GM23338 (cell line): ENCODE measurements at regions not wholly inside any gene's neighbourhood (a gene's known extent, or its start where the extent isn't known, plus 50 kb on each side); places are given as distances from the start of the nearest gene placed in this dataset.

Experiments used
- ATAC-seq: fragments of 200-7000 bp; cut with Tn5 transposase; 3 replicates; pipeline ENCODE4 v1.9.1; 2020
- DNase-seq: peaks from one replicate; pipeline ENCODE4 v3.0.0-alpha.2; 2015; ENCODE audit warnings: low spot score
- H2AFZ ChIP-seq: fragments of 200-600 bp; sonication (generic); 2 replicates; pipeline ENCODE4 v1.8.0; 2016; ENCODE audit warnings: antibody characterized with exemption, mild to moderate bottlenecking, moderate library complexity
- H3F3A ChIP-seq: fragments of 200-600 bp; sonication (generic); replicated peaks from 2 replicates; pipeline ENCODE4 v1.8.0; 2017; ENCODE audit warnings: antibody characterized with exemption, mixed run types, low read depth
- H3K27ac ChIP-seq: fragments of 200-600 bp; sonication (generic); 2 replicates; pipeline ENCODE4 v1.6.1; 2016; ENCODE audit warnings: low read depth
- H3K27me3 ChIP-seq: fragments of 200-600 bp; sonication (generic); 2 replicates; pipeline ENCODE4 v1.8.0; 2016; ENCODE audit warnings: mild to moderate bottlenecking, mixed run types, moderate library complexity; ENCODE audit not compliant: insufficient read depth
- H3K36me3 ChIP-seq: fragments of 200-600 bp; sonication (generic); 2 replicates; pipeline ENCODE4 v1.8.0; 2016; ENCODE audit warnings: mild to moderate bottlenecking; ENCODE audit not compliant: insufficient read depth
- H3K4me1 ChIP-seq: fragments of 200-600 bp; sonication (generic); 2 replicates; pipeline ENCODE4 v1.8.0; 2016; ENCODE audit warnings: mild to moderate bottlenecking, moderate library complexity; ENCODE audit not compliant: insufficient read depth
- H3K4me2 ChIP-seq: fragments of 200-600 bp; sonication (generic); 2 replicates; pipeline ENCODE4 v1.7.1; 2017; ENCODE audit warnings: mixed run types
- H3K4me3 ChIP-seq: fragments of 200-600 bp; sonication (generic); 2 replicates; pipeline ENCODE4 v1.6.1; 2016; ENCODE audit warnings: mixed run types
- H3K79me2 ChIP-seq: fragments of 200-600 bp; sonication (generic); replicated peaks from 2 replicates; pipeline ENCODE4 v1.8.0; 2017; ENCODE audit warnings: mild to moderate bottlenecking; ENCODE audit not compliant: insufficient read depth
- H3K9me2 ChIP-seq: fragments of 200-600 bp; sonication (generic); 2 replicates; pipeline ENCODE4 v1.8.0; 2017; ENCODE audit not compliant: insufficient read depth
- H4K20me1 ChIP-seq: fragments of 200-600 bp; sonication (generic); replicated peaks from 2 replicates; pipeline ENCODE4 v1.8.0; 2017; ENCODE audit warnings: mild to moderate bottlenecking; ENCODE audit not compliant: insufficient read depth
- H3K27ac Mint-ChIP-seq: 2 replicates; pipeline ENCODE4 v1.8.0; 2020; ENCODE audit warnings: inconsistent platforms, mild to moderate bottlenecking, moderate library complexity, mixed read lengths
- H3K27me3 Mint-ChIP-seq: 3 replicates; pipeline ENCODE4 v1.8.0; 2022; ENCODE audit warnings: low read depth, mild to moderate bottlenecking, moderate library complexity, mixed read lengths, inconsistent platforms; ENCODE audit not compliant: insufficient read depth, poor library complexity
- H3K36me3 Mint-ChIP-seq: 3 replicates; pipeline ENCODE4 v1.8.0; 2021; ENCODE audit warnings: low read depth, mild to moderate bottlenecking, inconsistent platforms, moderate library complexity, mixed read lengths
- H3K4me1 Mint-ChIP-seq: 3 replicates; pipeline ENCODE4 v1.8.0; 2020; ENCODE audit warnings: mild to moderate bottlenecking, inconsistent platforms, mixed read lengths
- H3K4me3 Mint-ChIP-seq: 3 replicates; pipeline ENCODE4 v1.8.0; 2021; ENCODE audit warnings: moderate library complexity, mild to moderate bottlenecking, inconsistent platforms, mixed read lengths
- H3K9me3 Mint-ChIP-seq: 3 replicates; pipeline ENCODE4 v1.8.0; 2020; ENCODE audit warnings: moderate library complexity, mild to moderate bottlenecking, inconsistent platforms, mixed read lengths
- EZH2 ChIP-seq: fragments of 200-600 bp; sonication (generic); IDR thresholded peaks from one replicate; pipeline ENCODE4 v1.8.0; 2017; ENCODE audit warnings: antibody characterized with exemption, mild to moderate bottlenecking, low read depth; ENCODE audit not compliant: unreplicated experiment
- EZH2phosphoT487 ChIP-seq: fragments of 200-600 bp; sonication (generic); IDR thresholded peaks from one replicate; pipeline ENCODE4 v1.8.1; 2018; ENCODE audit warnings: antibody characterized with exemption; ENCODE audit not compliant: unreplicated experiment
- JUNB ChIP-seq: IDR thresholded peaks from one replicate; pipeline ENCODE4 v1.6.1; 2016; ENCODE audit warnings: antibody characterized with exemption; ENCODE audit not compliant: unreplicated experiment
- NANOG ChIP-seq: IDR thresholded peaks from 2 replicates; pipeline ENCODE4 v1.6.1; 2016; ENCODE audit warnings: antibody characterized with exemption, borderline replicate concordance
- POLR2AphosphoS5 ChIP-seq: IDR thresholded peaks from 2 replicates; pipeline ENCODE4 v1.6.1; 2016; ENCODE audit warnings: antibody characterized with exemption, low read depth
- STAT1 ChIP-seq: IDR thresholded peaks from one replicate; pipeline ENCODE4 v1.6.1; 2016; ENCODE audit warnings: antibody characterized with exemption; ENCODE audit not compliant: unreplicated experiment
- ZNF114 ChIP-seq: fragments of 250-450 bp; sonication (Bioruptor Pico); IDR thresholded peaks from 2 replicates; pipeline ENCODE4 v1.5.0; 2020; ENCODE audit warnings: mild to moderate bottlenecking, moderate library complexity
- ZNF331 ChIP-seq: fragments of 250-450 bp; sonication (Bioruptor Pico); IDR thresholded peaks from 2 replicates; pipeline ENCODE4 v1.5.0; 2020; ENCODE audit warnings: low read depth, mild to moderate bottlenecking, moderate library complexity
- TF ChIP-seq, protein P1 (sequence below): IDR thresholded peaks from one replicate; pipeline ENCODE4 v1.6.1; 2018; ENCODE audit warnings: antibody characterized with exemption; ENCODE audit not compliant: unreplicated experiment
- TF ChIP-seq, protein P2 (sequence below): IDR thresholded peaks from 2 replicates; pipeline ENCODE4 v1.6.1; 2016; ENCODE audit warnings: antibody characterized with exemption
- TF ChIP-seq, protein P3 (sequence below), 2 experiments: fragments of 200-600 bp in 1 of 2; sonication (generic) in 1 of 2; conservative IDR thresholded peaks; 2 replicates each; pipeline versions ENCODE4 v1.5.1 to v1.6.1; 2016 to 2017; ENCODE audit warnings: antibody characterized with exemption in 2 of 2, low read depth in 2 of 2, mild to moderate bottlenecking in 2 of 2, moderate library complexity in 1 of 2

DNA sequence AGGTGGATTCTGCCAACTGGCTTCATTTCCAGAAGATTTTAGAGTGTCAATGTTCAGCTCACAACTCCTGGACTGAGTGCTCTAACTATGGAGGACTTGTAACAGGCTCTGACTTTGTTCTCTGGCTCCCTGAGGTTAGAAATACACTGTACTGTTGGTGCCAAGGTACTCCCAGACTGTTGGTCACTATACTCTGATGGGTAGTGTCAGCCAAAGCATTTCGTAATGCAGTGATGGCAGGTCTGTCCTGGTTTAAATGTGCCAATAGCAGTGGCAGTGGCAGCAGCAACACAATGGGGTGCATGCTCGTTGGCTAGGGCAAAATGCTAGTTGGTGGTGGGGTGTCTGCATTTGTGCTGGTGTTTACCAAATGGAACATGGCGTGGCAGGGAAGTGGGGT is 472.2 kb downstream of the TDRD3 start (continued):
- TF ChIP-seq, protein P1, sequence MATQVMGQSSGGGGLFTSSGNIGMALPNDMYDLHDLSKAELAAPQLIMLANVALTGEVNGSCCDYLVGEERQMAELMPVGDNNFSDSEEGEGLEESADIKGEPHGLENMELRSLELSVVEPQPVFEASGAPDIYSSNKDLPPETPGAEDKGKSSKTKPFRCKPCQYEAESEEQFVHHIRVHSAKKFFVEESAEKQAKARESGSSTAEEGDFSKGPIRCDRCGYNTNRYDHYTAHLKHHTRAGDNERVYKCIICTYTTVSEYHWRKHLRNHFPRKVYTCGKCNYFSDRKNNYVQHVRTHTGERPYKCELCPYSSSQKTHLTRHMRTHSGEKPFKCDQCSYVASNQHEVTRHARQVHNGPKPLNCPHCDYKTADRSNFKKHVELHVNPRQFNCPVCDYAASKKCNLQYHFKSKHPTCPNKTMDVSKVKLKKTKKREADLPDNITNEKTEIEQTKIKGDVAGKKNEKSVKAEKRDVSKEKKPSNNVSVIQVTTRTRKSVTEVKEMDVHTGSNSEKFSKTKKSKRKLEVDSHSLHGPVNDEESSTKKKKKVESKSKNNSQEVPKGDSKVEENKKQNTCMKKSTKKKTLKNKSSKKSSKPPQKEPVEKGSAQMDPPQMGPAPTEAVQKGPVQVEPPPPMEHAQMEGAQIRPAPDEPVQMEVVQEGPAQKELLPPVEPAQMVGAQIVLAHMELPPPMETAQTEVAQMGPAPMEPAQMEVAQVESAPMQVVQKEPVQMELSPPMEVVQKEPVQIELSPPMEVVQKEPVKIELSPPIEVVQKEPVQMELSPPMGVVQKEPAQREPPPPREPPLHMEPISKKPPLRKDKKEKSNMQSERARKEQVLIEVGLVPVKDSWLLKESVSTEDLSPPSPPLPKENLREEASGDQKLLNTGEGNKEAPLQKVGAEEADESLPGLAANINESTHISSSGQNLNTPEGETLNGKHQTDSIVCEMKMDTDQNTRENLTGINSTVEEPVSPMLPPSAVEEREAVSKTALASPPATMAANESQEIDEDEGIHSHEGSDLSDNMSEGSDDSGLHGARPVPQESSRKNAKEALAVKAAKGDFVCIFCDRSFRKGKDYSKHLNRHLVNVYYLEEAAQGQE, result no peak
- TF ChIP-seq EZH2, result no peak
- TF ChIP-seq, protein P2, sequence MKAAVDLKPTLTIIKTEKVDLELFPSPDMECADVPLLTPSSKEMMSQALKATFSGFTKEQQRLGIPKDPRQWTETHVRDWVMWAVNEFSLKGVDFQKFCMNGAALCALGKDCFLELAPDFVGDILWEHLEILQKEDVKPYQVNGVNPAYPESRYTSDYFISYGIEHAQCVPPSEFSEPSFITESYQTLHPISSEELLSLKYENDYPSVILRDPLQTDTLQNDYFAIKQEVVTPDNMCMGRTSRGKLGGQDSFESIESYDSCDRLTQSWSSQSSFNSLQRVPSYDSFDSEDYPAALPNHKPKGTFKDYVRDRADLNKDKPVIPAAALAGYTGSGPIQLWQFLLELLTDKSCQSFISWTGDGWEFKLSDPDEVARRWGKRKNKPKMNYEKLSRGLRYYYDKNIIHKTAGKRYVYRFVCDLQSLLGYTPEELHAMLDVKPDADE, result no peak
- TF ChIP-seq EZH2phosphoT487, result no peak

DNA sequence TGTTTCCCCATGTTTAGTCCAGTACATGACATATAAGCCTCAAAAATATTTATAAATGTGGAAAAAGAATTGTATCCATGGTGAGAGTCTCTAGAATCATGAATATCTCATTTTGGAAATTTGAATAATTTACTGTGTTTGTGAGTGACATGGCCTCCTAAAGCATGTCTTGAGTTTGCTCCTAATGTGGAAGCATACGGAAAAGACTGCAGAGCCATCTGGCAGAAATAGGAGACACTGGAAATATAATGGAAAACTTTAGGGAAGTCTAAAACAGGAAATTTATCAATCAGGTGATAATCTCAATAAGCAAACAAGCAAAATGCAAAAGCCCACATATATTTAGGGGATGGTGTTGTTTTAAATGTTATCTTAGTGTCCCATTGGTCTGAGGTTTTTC is 465.0 kb downstream of the TDRD3 start:
- Histone ChIP-seq H3K79me2 (no peaks in the 10 kb centered on the region), H3K27ac (no peak overlapping the region), H3F3A (no peaks in the 10 kb centered on the region), H3K36me3 (no peaks in the 10 kb centered on the region), H3K9me2 (no peaks in the 10 kb centered on the region), H3K4me3 (no peak overlapping the region), H2AFZ (no peak overlapping the region), H3K4me2 (no peak overlapping the region), H3K4me1 (no peaks in the 10 kb centered on the region), H4K20me1 (no peaks in the 10 kb centered on the region), H3K27me3 (no peaks in the 10 kb centered on the region)
- no peaks in the 10 kb centered on the region for H3K27me3 Mint-ChIP-seq
- ATAC-seq (no peak), DNase-seq (no peak)
- H3K4me1 Mint-ChIP-seq, result no peaks in the 10 kb centered on the region
- no peak overlapping the region for H3K4me3 Mint-ChIP-seq
- TF ChIP-seq, protein P3, sequence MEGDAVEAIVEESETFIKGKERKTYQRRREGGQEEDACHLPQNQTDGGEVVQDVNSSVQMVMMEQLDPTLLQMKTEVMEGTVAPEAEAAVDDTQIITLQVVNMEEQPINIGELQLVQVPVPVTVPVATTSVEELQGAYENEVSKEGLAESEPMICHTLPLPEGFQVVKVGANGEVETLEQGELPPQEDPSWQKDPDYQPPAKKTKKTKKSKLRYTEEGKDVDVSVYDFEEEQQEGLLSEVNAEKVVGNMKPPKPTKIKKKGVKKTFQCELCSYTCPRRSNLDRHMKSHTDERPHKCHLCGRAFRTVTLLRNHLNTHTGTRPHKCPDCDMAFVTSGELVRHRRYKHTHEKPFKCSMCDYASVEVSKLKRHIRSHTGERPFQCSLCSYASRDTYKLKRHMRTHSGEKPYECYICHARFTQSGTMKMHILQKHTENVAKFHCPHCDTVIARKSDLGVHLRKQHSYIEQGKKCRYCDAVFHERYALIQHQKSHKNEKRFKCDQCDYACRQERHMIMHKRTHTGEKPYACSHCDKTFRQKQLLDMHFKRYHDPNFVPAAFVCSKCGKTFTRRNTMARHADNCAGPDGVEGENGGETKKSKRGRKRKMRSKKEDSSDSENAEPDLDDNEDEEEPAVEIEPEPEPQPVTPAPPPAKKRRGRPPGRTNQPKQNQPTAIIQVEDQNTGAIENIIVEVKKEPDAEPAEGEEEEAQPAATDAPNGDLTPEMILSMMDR (conservative IDR thresholded peaks at IDR 0.05; ENCODE audit: low read depth in 2 of 2), result no peak
- no peak for TF ChIP-seq EZH2
- TF ChIP-seq EZH2phosphoT487, result no peak
- TF ChIP-seq JUNB, result no peak
- no peak for TF ChIP-seq ZNF331 (CRISPR knock-in tag)
- TF ChIP-seq NANOG, result no peak
- TF ChIP-seq POLR2AphosphoS5, result no peak
- no peak for TF ChIP-seq ZNF114
- no peak for TF ChIP-seq STAT1
- H3K9me3 Mint-ChIP-seq, result peaks cover 15% of the 10 kb centered on the region; the same call in 2 of the 3 replicates
- peaks cover 4% of the 10 kb centered on the region; the same call in 1 of the 3 replicates for H3K36me3 Mint-ChIP-seq
- H3K27ac Mint-ChIP-seq, result no peak overlapping the region
